IPS DF 4.7 (cell line): ENCODE measurements at regions not wholly inside any gene's neighbourhood (a gene's known extent, or its start where the extent isn't known, plus 50 kb on each side); places are given as distances from the start of the nearest gene placed in this dataset.
A peak's percentile ranks its signal among the peaks of the same experiment; 100 is the strongest.

Experiments
- DNase-seq: peaks from one replicate; pipeline ENCODE4 v3.0.0-alpha.2; 2013; ENCODE audit warnings: low spot score; ENCODE audit errors: extremely low read depth

- DNase-seq, result no peak
Observed at GRCh38 chr15:38692789-38693062, 128.1 kb upstream of the RASGRP1 start.

GRCh38 chr15:38695249-38696108, 130.9 kb upstream of the RASGRP1 start:
- DNase-seq, result no peak

- no peak for DNase-seq
Observed at GRCh38 chr15:38696109-38696727, 131.6 kb upstream of the RASGRP1 start.

GRCh38 chr15:38696790-38697495, 132.3 kb upstream of the RASGRP1 start:
- no peak for DNase-seq

- DNase-seq, result no peak
Observed at GRCh38 chr15:38698254-38698653, 133.6 kb upstream of the RASGRP1 start.

- peak; percentile 44 for DNase-seq
Observed at GRCh38 chr15:38699633-38700230, 135.1 kb upstream of the RASGRP1 start.

- no peak for DNase-seq
Observed at GRCh38 chr15:38701149-38701548, 136.5 kb upstream of the RASGRP1 start.

GRCh38 chr15:38702178-38702912, 137.7 kb upstream of the RASGRP1 start:
- DNase-seq, result no peak

GRCh38 chr15:38705436-38706219, 141.0 kb upstream of the RASGRP1 start:
- DNase-seq, result no peak

GRCh38 chr15:38706956-38707355, 142.3 kb upstream of the RASGRP1 start:
- DNase-seq, result no peak

GRCh38 chr15:38707802-38708671, 143.4 kb upstream of the RASGRP1 start:
- peak; percentile 41 for DNase-seq

GRCh38 chr15:38708672-38709180, 144.1 kb upstream of the RASGRP1 start:
- no peak for DNase-seq

- no peak for DNase-seq
Observed at GRCh38 chr15:38709196-38709595, 144.6 kb upstream of the RASGRP1 start.

- no peak for DNase-seq
Observed at GRCh38 chr15:38714309-38715072, 149.9 kb upstream of the RASGRP1 start.

GRCh38 chr15:38720893-38721567, 156.4 kb upstream of the RASGRP1 start:
- DNase-seq, result no peak

- DNase-seq, result no peak
Observed at GRCh38 chr15:38721568-38721945, 156.9 kb upstream of the RASGRP1 start.

GRCh38 chr15:38722236-38722635, 157.6 kb upstream of the RASGRP1 start:
- DNase-seq, result no peak

- DNase-seq, result no peak
Observed at GRCh38 chr15:38724827-38725226, 160.2 kb upstream of the RASGRP1 start.
